HG02763 (cell line): ENCODE measurements at regions not wholly inside any gene's neighbourhood (a gene's known extent, or its start where the extent isn't known, plus 50 kb on each side); places are given as distances from the start of the nearest gene placed in this dataset.
"Not testable (repeated sequence)": the region's sequence is repeated elsewhere in the genome, so short reads cannot be mapped to it uniquely, and the experiment has no call there.

Experiments used
- ATAC-seq: cut with Tn5 transposase; IDR thresholded peaks from one replicate; pipeline ENCODE4 v1.9.1; 2021; ENCODE audit warnings: mild to moderate bottlenecking, moderate library complexity; ENCODE audit not compliant: unreplicated experiment

GRCh38 chr6:67458265-67458664, 1176.8 kb upstream of the ADGRB3 start:
- ATAC-seq: no peak

- ATAC-seq: no peak
These were observed 1183.2 kb upstream of the ADGRB3 start for GRCh38 chr6:67451874-67452273.

- peak; percentile 58 for ATAC-seq
These were observed 1184.4 kb upstream of the ADGRB3 start for GRCh38 chr6:67450641-67451040.

- no peak for ATAC-seq
These were observed 1185.5 kb upstream of the ADGRB3 start for GRCh38 chr6:67449602-67450001.

GRCh38 chr6:67433124-67433523, 1202.0 kb upstream of the ADGRB3 start:
- no peak for ATAC-seq

- no peak for ATAC-seq
These were observed 1204.0 kb upstream of the ADGRB3 start for GRCh38 chr6:67431076-67431475.

GRCh38 chr6:67426686-67427085, 1208.4 kb upstream of the ADGRB3 start:
- ATAC-seq: not testable (repeated sequence)

GRCh38 chr6:67412035-67412434, 1223.0 kb upstream of the ADGRB3 start:
- ATAC-seq: no peak

GRCh38 chr6:67411036-67411435, 1224.0 kb upstream of the ADGRB3 start:
- no peak for ATAC-seq

GRCh38 chr6:67394254-67394653, 1240.8 kb upstream of the ADGRB3 start:
- no peak for ATAC-seq

- ATAC-seq: no peak
These were observed 1241.7 kb upstream of the ADGRB3 start for GRCh38 chr6:67393356-67393755.

- ATAC-seq: no peak
These were observed 1243.1 kb upstream of the ADGRB3 start for GRCh38 chr6:67391955-67392354.

GRCh38 chr6:67369679-67370078, 1265.4 kb upstream of the ADGRB3 start:
- no peak for ATAC-seq

GRCh38 chr6:67362976-67363375, 1272.1 kb upstream of the ADGRB3 start:
- ATAC-seq: no peak

- no peak for ATAC-seq
These were observed 1273.8 kb upstream of the ADGRB3 start for GRCh38 chr6:67361264-67361663.

- ATAC-seq: no peak
These were observed 1276.8 kb upstream of the ADGRB3 start for GRCh38 chr6:67358241-67358640.

- no peak for ATAC-seq
These were observed 1281.2 kb upstream of the ADGRB3 start for GRCh38 chr6:67353861-67354260.

GRCh38 chr6:67352717-67353116, 1282.4 kb upstream of the ADGRB3 start:
- no peak for ATAC-seq

GRCh38 chr6:67350729-67351128, 1284.4 kb upstream of the ADGRB3 start:
- ATAC-seq: no peak

- no peak for ATAC-seq
These were observed 1289.1 kb upstream of the ADGRB3 start for GRCh38 chr6:67345946-67346345.

- ATAC-seq: no peak
These were observed 1299.1 kb upstream of the ADGRB3 start for GRCh38 chr6:67336014-67336413.

- no peak for ATAC-seq
These were observed 1303.8 kb upstream of the ADGRB3 start for GRCh38 chr6:67331304-67331703.

GRCh38 chr6:67328269-67328668, 1306.8 kb upstream of the ADGRB3 start:
- ATAC-seq: no peak
